ENCODE measurements at regions not wholly inside any gene's neighbourhood (a gene's known extent, or its start where the extent isn't known, plus 50 kb on each side); places are given as distances from the start of the nearest gene placed in this dataset.

DNA sequence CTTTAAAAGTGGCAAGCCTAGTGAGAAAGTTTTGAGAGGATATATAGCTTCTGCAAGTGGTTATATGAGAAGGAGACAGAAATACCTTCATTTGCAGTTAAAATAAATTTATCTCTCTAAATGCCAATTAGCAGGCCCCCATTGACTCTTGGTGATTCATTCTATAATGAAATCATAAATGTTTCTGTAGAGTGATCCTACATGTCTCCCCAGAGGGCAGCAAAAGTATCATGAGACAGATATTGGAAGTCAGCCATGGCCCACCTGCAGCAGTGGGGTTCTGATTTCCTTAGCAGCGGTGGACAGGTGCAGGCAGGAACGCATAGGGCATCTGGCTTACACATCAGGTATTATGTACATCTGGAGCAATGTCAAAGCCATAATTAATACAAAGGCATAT is 385.4 kb upstream of the SLC10A2 start:
- no peaks in the 10 kb centered on the region for H3K27me3 ChIP-seq (ENCODE audit: control insufficient read depth, insufficient read depth, low read length)
- ATAC-seq (ENCODE audit: low read depth) = no peak
- WGBS, 2 experiments (ENCODE audit: extremely low coverage in 2 of 2, insufficient read length in 1 of 2) = no CpG with 5 or more reads among the region's 2 CpGs

More for the DNA sequence above, 385.4 kb upstream of the SLC10A2 start:
- Histone ChIP-seq H3K27ac (ENCODE audit: insufficient read depth, low read length) (no peak overlapping the region), H3K4ac (ENCODE audit: low read depth, low read length) (no peak overlapping the region), H3K56ac (ENCODE audit: extremely low read depth, insufficient read depth, low read length) (no peak overlapping the region), H3K9me1 (ENCODE audit: insufficient read depth, low read length) (no peaks in the 10 kb centered on the region), H3K4me1 (ENCODE audit: control insufficient read depth, insufficient read depth, low read length) (no peaks in the 10 kb centered on the region), H3K4me2 (ENCODE audit: low read depth, low read length) (no peak overlapping the region), H2BK120ac (ENCODE audit: low read depth, low read length) (no peak overlapping the region), H2AK9ac (replicated peaks; ENCODE audit: low read depth, low read length, poor library complexity) (no peak overlapping the region), H3K23ac (ENCODE audit: low read depth, low read length) (no peak overlapping the region), H3K9ac (ENCODE audit: low read depth, low read length) (no peak overlapping the region), H2AFZ (replicated peaks; ENCODE audit: low read length, poor library complexity) (no peak overlapping the region), H4K5ac (ENCODE audit: low read depth, low read length) (no peak overlapping the region), H3K9me3 (ENCODE audit: control insufficient read depth, insufficient read depth, low read length) (peaks cover 5% of the 10 kb centered on the region; the same call in 1 of the 2 replicates), H2AK5ac (ENCODE audit: low read depth, low read length) (no peak overlapping the region), H3K79me1 (ENCODE audit: low read depth in 1 of 2, low read length in 2 of 2) (no peaks in the 10 kb centered on the region), H2BK20ac (ENCODE audit: low read depth, low read length) (no peak overlapping the region), H3K18ac (ENCODE audit: low read depth, low read length) (no peak overlapping the region), H3K4me3 (ENCODE audit: insufficient read depth, low read depth, low read length) (no peak overlapping the region), H3K14ac (replicated peaks; ENCODE audit: low read depth, low read length) (no peak overlapping the region), H3K36me3 (ENCODE audit: control insufficient read depth, insufficient read depth, low read length) (no peaks in the 10 kb centered on the region), H4K20me1 (ENCODE audit: insufficient read depth, low read length) (no peaks in the 10 kb centered on the region), H2BK5ac (ENCODE audit: low read depth, low read length, poor library complexity, severe bottlenecking) (no peak overlapping the region), H4K91ac (ENCODE audit: insufficient read depth, low read depth, low read length) (no peak overlapping the region), H2BK15ac (ENCODE audit: low read depth, low read length) (no peak overlapping the region), H4K8ac (ENCODE audit: low read depth in 2 of 2, low read length in 2 of 2) (no peak overlapping the region)
- intact Hi-C loops (cut with micrococcal nuclease) = loop anchor here (5.0 kb wide), 1 partner anchor 364 kb away; no protein-coding TSS in a partner anchor
- dilution Hi-C loops (cut with HindIII; ENCODE audit: low sequenced_read_pairs, unreplicated experiment) = no loop called here
- no TSS peak for BruUV-seq (replicated peaks)
- ChIA-PET CTCF (no interaction called here), POLR2A (ENCODE audit: unreplicated experiment) (no interaction called here)
- DNase-seq = no peak
- TF ChIP-seq MAFK (IDR thresholded peaks at IDR 0.05; ENCODE audit: low read depth, low read length) (no peak), RFX5 (IDR thresholded peaks at IDR 0.05; ENCODE audit: low read depth, low read length) (no peak), NFE2L2 (IDR thresholded peaks at IDR 0.05; ENCODE audit: low read depth, low read length) (no peak), FOS (IDR thresholded peaks at IDR 0.05; ENCODE audit: low read depth, low read length) (no peak)
- TF ChIP-seq, protein P1, sequence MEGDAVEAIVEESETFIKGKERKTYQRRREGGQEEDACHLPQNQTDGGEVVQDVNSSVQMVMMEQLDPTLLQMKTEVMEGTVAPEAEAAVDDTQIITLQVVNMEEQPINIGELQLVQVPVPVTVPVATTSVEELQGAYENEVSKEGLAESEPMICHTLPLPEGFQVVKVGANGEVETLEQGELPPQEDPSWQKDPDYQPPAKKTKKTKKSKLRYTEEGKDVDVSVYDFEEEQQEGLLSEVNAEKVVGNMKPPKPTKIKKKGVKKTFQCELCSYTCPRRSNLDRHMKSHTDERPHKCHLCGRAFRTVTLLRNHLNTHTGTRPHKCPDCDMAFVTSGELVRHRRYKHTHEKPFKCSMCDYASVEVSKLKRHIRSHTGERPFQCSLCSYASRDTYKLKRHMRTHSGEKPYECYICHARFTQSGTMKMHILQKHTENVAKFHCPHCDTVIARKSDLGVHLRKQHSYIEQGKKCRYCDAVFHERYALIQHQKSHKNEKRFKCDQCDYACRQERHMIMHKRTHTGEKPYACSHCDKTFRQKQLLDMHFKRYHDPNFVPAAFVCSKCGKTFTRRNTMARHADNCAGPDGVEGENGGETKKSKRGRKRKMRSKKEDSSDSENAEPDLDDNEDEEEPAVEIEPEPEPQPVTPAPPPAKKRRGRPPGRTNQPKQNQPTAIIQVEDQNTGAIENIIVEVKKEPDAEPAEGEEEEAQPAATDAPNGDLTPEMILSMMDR (conservative IDR thresholded peaks at IDR 0.05; ENCODE audit: low read depth, low read length) = no peak
- TF ChIP-seq, protein P2, sequence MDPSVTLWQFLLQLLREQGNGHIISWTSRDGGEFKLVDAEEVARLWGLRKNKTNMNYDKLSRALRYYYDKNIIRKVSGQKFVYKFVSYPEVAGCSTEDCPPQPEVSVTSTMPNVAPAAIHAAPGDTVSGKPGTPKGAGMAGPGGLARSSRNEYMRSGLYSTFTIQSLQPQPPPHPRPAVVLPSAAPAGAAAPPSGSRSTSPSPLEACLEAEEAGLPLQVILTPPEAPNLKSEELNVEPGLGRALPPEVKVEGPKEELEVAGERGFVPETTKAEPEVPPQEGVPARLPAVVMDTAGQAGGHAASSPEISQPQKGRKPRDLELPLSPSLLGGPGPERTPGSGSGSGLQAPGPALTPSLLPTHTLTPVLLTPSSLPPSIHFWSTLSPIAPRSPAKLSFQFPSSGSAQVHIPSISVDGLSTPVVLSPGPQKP (IDR thresholded peaks at IDR 0.05; ENCODE audit: borderline replicate concordance, low read depth, low read length) = no peak
- in situ Hi-C loops (cut with MboI; ENCODE audit: low sequenced_read_pairs) = no loop called here

Data from IMR-90 (cell line).